Fibroblast of skin of right biceps (primary cell): ENCODE measurements at regions not wholly inside any gene's neighbourhood (a gene's known extent, or its start where the extent isn't known, plus 50 kb on each side); places are given as distances from the start of the nearest gene placed in this dataset.

Source experiments
- DNase-seq: peaks from one replicate; pipeline ENCODE4 v3.0.0-alpha.2; 2013

- no peak for DNase-seq
These were observed 217.1 kb downstream of the PIK3R1 start for GRCh38 chr5:68432682-68433081.

- no peak for DNase-seq
These were observed 218.0 kb downstream of the PIK3R1 start for GRCh38 chr5:68433526-68433922.

GRCh38 chr5:68433923-68434879, 218.6 kb downstream of the PIK3R1 start:
- DNase-seq: peak; percentile 99

DNA sequence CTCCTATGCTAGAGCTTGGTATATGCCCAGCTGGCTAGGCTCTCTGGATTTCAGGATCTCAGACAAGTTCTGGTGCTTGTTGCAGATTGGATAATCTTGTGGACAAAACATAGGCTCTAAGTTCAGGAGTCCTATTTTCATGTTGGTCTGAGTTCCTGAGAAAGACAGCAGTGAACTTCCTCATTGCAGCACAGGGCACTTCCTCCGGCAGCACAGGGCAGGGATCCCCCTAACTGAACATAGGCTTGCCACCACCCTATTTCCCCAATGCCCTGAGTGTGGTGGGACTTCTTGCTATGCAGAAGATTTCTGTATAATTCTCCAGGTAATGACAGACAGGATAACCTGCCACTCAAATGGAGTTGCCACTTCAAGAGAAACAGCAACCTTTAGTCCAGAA, 220.1 kb downstream of the PIK3R1 start:
- DNase-seq: no peak

DNA sequence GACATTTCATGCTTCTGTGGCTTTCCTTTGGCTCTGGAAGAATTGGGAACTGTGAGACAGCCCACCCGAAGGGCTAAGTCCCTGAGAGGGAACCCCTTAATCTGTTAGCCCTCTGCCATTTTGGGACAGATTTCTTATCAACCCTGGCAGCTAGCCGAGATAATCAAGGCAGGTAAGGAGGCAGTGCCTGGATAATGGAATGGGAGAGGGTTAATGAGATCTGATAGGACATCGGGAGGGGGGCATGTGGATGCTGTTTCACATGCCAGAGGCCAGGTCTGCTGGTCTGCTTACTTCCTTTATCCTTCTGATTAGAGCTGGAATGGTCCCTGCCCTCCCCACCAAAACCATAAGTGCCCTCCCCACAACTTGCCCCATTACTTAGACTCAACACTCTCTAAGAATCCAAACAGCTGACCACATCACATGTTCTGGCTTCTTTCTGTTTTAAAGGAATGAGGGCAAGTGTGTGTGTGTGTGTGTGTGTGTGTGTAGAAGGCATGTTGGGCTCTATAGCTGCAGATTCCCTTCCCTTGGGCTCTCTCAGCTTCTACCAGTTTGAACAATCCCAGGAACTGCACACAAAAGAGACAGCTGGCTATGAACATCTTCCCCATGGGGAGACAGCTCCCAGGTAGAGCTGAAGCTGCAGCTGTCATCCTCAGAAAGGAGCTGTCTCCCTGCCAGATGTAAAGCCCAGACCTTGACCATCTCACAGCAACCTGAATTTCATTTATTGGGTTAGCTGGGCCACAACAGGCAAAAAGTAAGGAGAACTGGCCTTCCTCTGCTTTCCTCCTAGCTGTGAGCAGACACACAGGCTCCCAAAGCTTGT, 221.3 kb downstream of the PIK3R1 start:
- DNase-seq: peak; percentile 44

DNA sequence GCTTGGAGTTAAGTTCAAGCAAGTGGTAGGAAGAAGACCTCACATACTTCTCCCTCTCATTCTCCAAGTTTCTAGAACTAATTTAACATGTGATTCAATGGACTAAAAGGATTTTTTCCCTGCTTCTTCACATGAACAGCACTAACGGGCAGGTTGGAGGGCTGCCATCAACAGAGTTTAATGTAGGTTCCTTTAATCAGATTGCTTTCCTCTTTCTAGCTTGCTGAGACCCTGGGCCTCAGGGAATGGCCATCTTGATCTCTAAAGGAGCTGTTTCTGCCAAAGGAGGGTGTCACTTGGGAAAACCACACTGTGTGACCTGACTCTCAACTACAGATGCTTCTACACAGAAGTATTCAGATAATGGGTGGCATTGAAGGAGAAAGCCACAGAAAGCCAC, 223.3 kb downstream of the PIK3R1 start:
- DNase-seq: no peak

- DNase-seq: no peak
These were observed 224.7 kb downstream of the PIK3R1 start for GRCh38 chr5:68440245-68440644.

GRCh38 chr5:68440651-68441050, 225.1 kb downstream of the PIK3R1 start:
- DNase-seq: no peak

GRCh38 chr5:68441309-68442073, 225.9 kb downstream of the PIK3R1 start:
- DNase-seq: no peak

- DNase-seq: no peak
These were observed 227.5 kb downstream of the PIK3R1 start for GRCh38 chr5:68443091-68443490.

DNA sequence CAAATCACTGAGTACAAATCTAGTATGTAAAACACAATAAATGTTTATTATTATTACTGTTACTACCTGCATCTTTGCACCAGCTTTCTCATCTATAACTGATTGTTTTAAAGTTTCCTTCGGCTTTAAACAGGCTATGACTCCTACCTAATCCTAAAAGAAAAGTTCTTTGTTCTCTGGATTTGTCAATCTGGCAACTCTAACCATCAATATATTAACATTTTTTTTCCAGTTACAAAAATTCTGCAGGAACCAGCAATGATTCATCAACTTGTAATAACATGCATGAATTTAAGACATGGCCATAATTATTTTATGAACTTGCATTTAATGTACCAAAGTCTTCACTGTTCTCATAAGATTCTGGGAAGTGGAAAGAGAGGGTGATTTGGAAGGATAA, 228.5 kb downstream of the PIK3R1 start:
- no peak for DNase-seq

- DNase-seq: no peak
These were observed 229.3 kb downstream of the PIK3R1 start for GRCh38 chr5:68444833-68445232.

- no peak for DNase-seq
These were observed 229.9 kb downstream of the PIK3R1 start for GRCh38 chr5:68445257-68446069.

DNA sequence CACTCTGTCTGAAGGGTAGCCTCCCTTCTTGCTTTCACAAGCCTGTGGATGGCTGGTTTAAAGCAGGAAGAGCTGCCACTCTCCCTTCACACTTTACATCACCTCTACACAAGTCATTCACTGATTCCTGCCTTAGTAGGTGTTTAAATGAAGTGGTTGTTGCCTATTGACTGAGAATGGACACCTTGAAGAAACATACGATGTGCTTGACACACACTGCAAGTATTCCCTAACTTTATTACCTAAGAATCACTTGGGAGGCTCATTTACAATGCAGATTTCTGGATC, 230.5 kb downstream of the PIK3R1 start:
- DNase-seq: no peak

DNA sequence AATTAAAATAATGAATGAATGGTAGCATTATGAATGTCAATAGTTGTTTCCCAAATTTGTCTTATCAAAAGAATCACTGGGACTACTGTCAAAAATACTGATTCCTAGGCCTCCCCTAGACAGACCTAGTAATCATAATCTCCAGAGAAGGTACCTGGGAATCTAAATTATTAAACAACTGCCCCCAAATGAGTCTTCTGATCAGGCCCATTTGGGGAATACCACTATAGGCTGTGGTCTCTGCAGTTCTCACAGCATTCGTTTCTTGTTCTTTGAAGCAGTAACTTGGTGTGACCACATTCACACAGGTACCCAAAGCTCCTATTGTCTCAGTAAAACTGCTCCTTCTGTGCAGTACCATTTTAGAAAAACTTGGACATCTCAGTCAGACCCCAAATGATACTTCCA, 230.9 kb downstream of the PIK3R1 start:
- no peak for DNase-seq

DNA sequence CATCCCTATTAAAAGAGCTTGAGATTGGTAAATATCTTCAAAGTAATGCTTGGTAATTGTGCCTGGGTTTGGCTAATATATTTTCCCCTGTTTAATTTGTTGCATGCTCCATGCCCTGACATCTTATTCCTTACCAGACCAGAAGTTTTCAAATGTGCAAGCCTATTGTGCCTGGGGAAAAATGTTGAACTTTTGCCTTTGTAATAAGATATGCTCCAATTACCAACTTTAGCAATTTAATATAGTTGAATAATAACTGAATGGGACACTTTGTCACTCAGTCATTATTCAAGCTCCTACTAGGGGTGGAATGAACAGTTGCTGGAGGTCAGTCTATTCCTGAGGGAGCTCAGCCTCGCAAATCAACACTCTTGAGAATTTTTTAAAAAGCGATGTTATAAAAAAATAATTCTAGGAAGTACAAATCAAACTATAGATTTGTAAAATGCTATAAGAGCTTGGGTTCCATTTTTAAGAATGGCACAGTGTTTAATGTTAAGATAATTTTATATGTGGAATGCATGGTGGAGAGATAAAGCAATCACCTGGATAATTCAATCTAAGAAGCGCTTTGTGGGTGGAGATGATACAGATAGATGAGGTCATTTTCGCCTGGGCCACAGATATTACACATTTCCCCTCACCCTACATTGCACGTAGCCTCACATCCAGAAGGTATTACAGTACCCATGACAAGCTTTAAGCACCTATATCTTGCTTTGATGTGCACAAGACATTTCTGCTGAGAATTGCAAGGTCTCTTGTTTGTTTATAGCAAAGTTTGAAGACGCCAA, 231.8 kb downstream of the PIK3R1 start:
- DNase-seq: no peak

- no peak for DNase-seq
These were observed 233.8 kb downstream of the PIK3R1 start for GRCh38 chr5:68449380-68449779.

DNA sequence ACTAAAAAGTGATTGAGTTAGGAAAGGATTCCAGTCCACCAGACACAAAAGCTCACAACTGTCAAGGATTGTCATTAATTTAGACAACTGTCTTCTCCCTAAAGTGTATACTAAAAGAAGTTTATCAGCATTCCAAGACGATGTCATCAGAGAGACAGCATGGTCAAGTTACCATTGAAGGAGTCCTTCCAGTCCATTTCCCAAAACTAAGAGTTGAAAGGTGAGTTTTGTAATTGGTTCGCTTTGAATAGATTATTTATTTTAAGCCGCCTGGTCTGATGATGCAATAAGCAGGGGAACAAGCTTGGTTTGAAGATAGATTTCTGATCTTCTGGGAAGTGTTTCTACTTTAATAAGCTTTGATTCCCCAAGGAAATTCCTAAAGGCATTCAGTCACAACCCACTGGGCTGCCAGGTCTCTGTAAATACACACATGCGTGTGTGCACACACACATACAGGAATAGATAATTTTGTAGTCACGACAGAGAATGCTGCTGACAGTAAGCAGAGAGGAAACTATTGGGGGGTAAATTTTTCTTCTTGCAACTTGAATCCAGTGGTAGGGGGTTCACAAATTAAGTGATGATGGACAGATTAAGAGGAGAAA, 234.8 kb downstream of the PIK3R1 start:
- DNase-seq: peak; percentile 52

DNA sequence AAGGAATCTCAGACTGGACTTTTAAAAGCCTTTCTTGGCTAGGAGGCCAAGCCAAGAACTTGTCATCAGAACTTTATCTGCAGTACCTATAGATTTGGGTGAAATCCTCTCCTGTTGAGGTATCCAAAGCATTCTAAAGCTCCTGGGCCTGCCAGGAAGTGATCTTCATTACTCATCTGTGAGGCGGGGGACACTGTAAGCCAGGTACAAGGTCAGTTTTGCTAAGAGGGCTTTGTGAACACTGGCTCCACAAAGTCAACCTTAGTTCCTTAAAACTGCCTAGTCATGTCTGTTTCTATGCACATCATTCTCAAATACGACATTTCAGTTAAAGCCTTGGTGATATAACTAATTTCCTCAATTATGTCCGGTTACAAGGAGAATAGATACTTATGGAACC, 236.7 kb downstream of the PIK3R1 start:
- no peak for DNase-seq

DNA sequence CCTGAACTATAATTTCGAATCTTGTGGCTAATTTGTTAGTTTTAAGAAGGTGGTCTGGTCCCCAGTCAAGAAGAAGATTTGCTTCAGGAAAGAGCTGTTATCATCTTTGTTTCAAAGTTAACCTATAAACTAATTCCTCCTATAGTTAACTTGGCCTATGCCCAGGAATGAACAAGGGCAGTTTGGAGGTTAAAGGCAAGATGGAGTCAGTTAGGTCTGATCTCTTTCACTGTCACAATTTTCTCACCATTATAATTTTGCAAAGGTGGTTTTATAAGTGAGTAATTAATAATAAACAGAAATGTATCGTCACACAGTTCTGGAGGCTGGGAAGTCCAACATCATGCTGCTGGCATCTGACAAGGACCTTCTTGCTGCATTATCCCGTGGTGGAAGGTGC, 238.6 kb downstream of the PIK3R1 start:
- DNase-seq: no peak

- peak; percentile 48 for DNase-seq
These were observed 239.2 kb downstream of the PIK3R1 start for GRCh38 chr5:68454766-68455165.
